Stimulated activated naive CD8-positive, alpha-beta T cell treated with anti-CD3 and anti-CD28 coated beads, Interleukin-15, Interleukin-2, amounts not matched to agents 100 ng/mL and 50 ng/mL, for 24 hours (primary cell): ENCODE measurements at regions not wholly inside any gene's neighbourhood (a gene's known extent, or its start where the extent isn't known, plus 50 kb on each side); places are given as distances from the start of the nearest gene placed in this dataset.
"Not testable (repeated sequence)": the region's sequence is repeated elsewhere in the genome, so short reads cannot be mapped to it uniquely, and the experiment has no call there.

Experiments
- H3K27ac Mint-ChIP-seq: one replicate; pipeline ENCODE4 v1.8.0; 2021; ENCODE audit warnings: mild to moderate bottlenecking, mixed read lengths
- H3K27me3 Mint-ChIP-seq: one replicate; pipeline ENCODE4 v1.8.0; 2021; ENCODE audit warnings: mixed read lengths
- H3K36me3 Mint-ChIP-seq: one replicate; pipeline ENCODE4 v1.8.0; 2021; ENCODE audit warnings: low read depth, mixed read lengths
- H3K4me1 Mint-ChIP-seq: one replicate; pipeline ENCODE4 v1.8.0; 2021; ENCODE audit warnings: low read depth, mixed read lengths
- H3K4me3 Mint-ChIP-seq: one replicate; pipeline ENCODE4 v1.8.0; 2021; ENCODE audit warnings: mild to moderate bottlenecking, mixed read lengths
- H3K9me3 Mint-ChIP-seq: one replicate; pipeline ENCODE4 v1.8.0; 2021; ENCODE audit warnings: mixed read lengths

GRCh38 chr18:68414407-68414806 is 300.5 kb downstream of the TMX3 start:
- no peaks in the 10 kb centered on the region for H3K4me1 Mint-ChIP-seq
- H3K27me3 Mint-ChIP-seq, result peaks cover 4% of the 10 kb centered on the region
- H3K9me3 Mint-ChIP-seq, result no peaks in the 10 kb centered on the region
- no peak overlapping the region for H3K27ac Mint-ChIP-seq
- no peak overlapping the region for H3K4me3 Mint-ChIP-seq
- H3K36me3 Mint-ChIP-seq, result no peaks in the 10 kb centered on the region

GRCh38 chr18:68409576-68409975 is 305.3 kb downstream of the TMX3 start:
- no peaks in the 10 kb centered on the region for H3K27me3 Mint-ChIP-seq
- H3K9me3 Mint-ChIP-seq, result no peaks in the 10 kb centered on the region
- H3K36me3 Mint-ChIP-seq, result no peaks in the 10 kb centered on the region
- H3K27ac Mint-ChIP-seq, result no peak overlapping the region
- H3K4me3 Mint-ChIP-seq, result no peak overlapping the region
- H3K4me1 Mint-ChIP-seq, result no peaks in the 10 kb centered on the region

GRCh38 chr18:68406761-68407160 is 308.1 kb downstream of the TMX3 start:
- no peaks in the 10 kb centered on the region for H3K9me3 Mint-ChIP-seq
- H3K4me3 Mint-ChIP-seq, result no peak overlapping the region
- no peaks in the 10 kb centered on the region for H3K4me1 Mint-ChIP-seq
- H3K27ac Mint-ChIP-seq, result no peak overlapping the region
- H3K27me3 Mint-ChIP-seq, result no peaks in the 10 kb centered on the region
- no peaks in the 10 kb centered on the region for H3K36me3 Mint-ChIP-seq

- H3K4me1 Mint-ChIP-seq, result no peaks in the 10 kb centered on the region
- no peaks in the 10 kb centered on the region for H3K36me3 Mint-ChIP-seq
- H3K27ac Mint-ChIP-seq, result no peak overlapping the region
- no peaks in the 10 kb centered on the region for H3K9me3 Mint-ChIP-seq
- H3K27me3 Mint-ChIP-seq, result no peaks in the 10 kb centered on the region
- H3K4me3 Mint-ChIP-seq, result no peak overlapping the region
Measured at GRCh38 chr18:68402784-68403183, 312.1 kb downstream of the TMX3 start.

GRCh38 chr18:68400889-68401288 is 314.0 kb downstream of the TMX3 start:
- no peaks in the 10 kb centered on the region for H3K36me3 Mint-ChIP-seq
- H3K27me3 Mint-ChIP-seq, result no peaks in the 10 kb centered on the region
- no peak overlapping the region for H3K4me3 Mint-ChIP-seq
- H3K27ac Mint-ChIP-seq, result no peak overlapping the region
- no peaks in the 10 kb centered on the region for H3K9me3 Mint-ChIP-seq
- H3K4me1 Mint-ChIP-seq, result no peaks in the 10 kb centered on the region

GRCh38 chr18:68399721-68400120 is 315.2 kb downstream of the TMX3 start:
- H3K27me3 Mint-ChIP-seq, result no peaks in the 10 kb centered on the region
- no peaks in the 10 kb centered on the region for H3K9me3 Mint-ChIP-seq
- no peaks in the 10 kb centered on the region for H3K4me1 Mint-ChIP-seq
- H3K27ac Mint-ChIP-seq, result no peak overlapping the region
- H3K36me3 Mint-ChIP-seq, result no peaks in the 10 kb centered on the region
- H3K4me3 Mint-ChIP-seq, result no peak overlapping the region

- Mint-ChIP-seq H3K27ac (no peak overlapping the region), H3K4me1 (no peaks in the 10 kb centered on the region), H3K27me3 (no peaks in the 10 kb centered on the region)
Measured at GRCh38 chr18:68397241-68398035, 317.5 kb downstream of the TMX3 start.

GRCh38 chr18:68394705-68395104 is 320.2 kb downstream of the TMX3 start:
- H3K36me3 Mint-ChIP-seq, result no peaks in the 10 kb centered on the region
- no peaks in the 10 kb centered on the region for H3K4me1 Mint-ChIP-seq
- H3K27me3 Mint-ChIP-seq, result no peaks in the 10 kb centered on the region
- H3K27ac Mint-ChIP-seq, result no peak overlapping the region
- no peak overlapping the region for H3K4me3 Mint-ChIP-seq
- no peaks in the 10 kb centered on the region for H3K9me3 Mint-ChIP-seq

More at GRCh38 chr18:68397241-68398035, 317.5 kb downstream of the TMX3 start:
- Mint-ChIP-seq H3K4me3 (no peak overlapping the region), H3K9me3 (no peaks in the 10 kb centered on the region), H3K36me3 (no peaks in the 10 kb centered on the region)

- Mint-ChIP-seq H3K36me3 (no peaks in the 10 kb centered on the region), H3K27me3 (no peaks in the 10 kb centered on the region), H3K9me3 (no peaks in the 10 kb centered on the region), H3K27ac (no peak overlapping the region), H3K4me1 (no peaks in the 10 kb centered on the region), H3K4me3 (no peak overlapping the region)
Measured at GRCh38 chr18:68391801-68392200, 323.1 kb downstream of the TMX3 start.

GRCh38 chr18:68387246-68387645 is 327.7 kb downstream of the TMX3 start:
- H3K4me1 Mint-ChIP-seq, result no peaks in the 10 kb centered on the region
- H3K27ac Mint-ChIP-seq, result no peak overlapping the region
- peaks cover 5% of the 10 kb centered on the region for H3K9me3 Mint-ChIP-seq
- H3K36me3 Mint-ChIP-seq, result no peaks in the 10 kb centered on the region
- H3K27me3 Mint-ChIP-seq, result no peaks in the 10 kb centered on the region
- no peak overlapping the region for H3K4me3 Mint-ChIP-seq

GRCh38 chr18:68383979-68384378 is 330.9 kb downstream of the TMX3 start:
- H3K36me3 Mint-ChIP-seq, H3K27ac Mint-ChIP-seq, H3K27me3 Mint-ChIP-seq, H3K4me3 Mint-ChIP-seq, H3K4me1 Mint-ChIP-seq, H3K9me3 Mint-ChIP-seq: not testable (repeated sequence)

GRCh38 chr18:68376926-68377325 is 338.0 kb downstream of the TMX3 start:
- H3K4me1 Mint-ChIP-seq, result no peaks in the 10 kb centered on the region
- no peaks in the 10 kb centered on the region for H3K9me3 Mint-ChIP-seq
- H3K27me3 Mint-ChIP-seq, result no peaks in the 10 kb centered on the region
- H3K27ac Mint-ChIP-seq, result no peak overlapping the region
- no peak overlapping the region for H3K4me3 Mint-ChIP-seq
- H3K36me3 Mint-ChIP-seq, result no peaks in the 10 kb centered on the region

GRCh38 chr18:68362907-68363306 is 352.0 kb downstream of the TMX3 start:
- H3K4me3 Mint-ChIP-seq, result no peak overlapping the region
- H3K27ac Mint-ChIP-seq, result no peak overlapping the region
- no peaks in the 10 kb centered on the region for H3K4me1 Mint-ChIP-seq
- H3K9me3 Mint-ChIP-seq, result peaks cover 5% of the 10 kb centered on the region
- H3K27me3 Mint-ChIP-seq, result no peaks in the 10 kb centered on the region
- no peaks in the 10 kb centered on the region for H3K36me3 Mint-ChIP-seq

- Mint-ChIP-seq H3K9me3 (peaks cover 8% of the 10 kb centered on the region), H3K27ac (no peak overlapping the region), H3K36me3 (no peaks in the 10 kb centered on the region), H3K27me3 (no peaks in the 10 kb centered on the region), H3K4me3 (no peak overlapping the region), H3K4me1 (no peaks in the 10 kb centered on the region)
Measured at GRCh38 chr18:68355637-68356036, 359.3 kb downstream of the TMX3 start.

GRCh38 chr18:68354176-68354575 is 360.7 kb downstream of the TMX3 start:
- peaks cover 15% of the 10 kb centered on the region for H3K9me3 Mint-ChIP-seq
- H3K4me1 Mint-ChIP-seq, result no peaks in the 10 kb centered on the region

GRCh38 chr18:68342039-68342659 is 372.8 kb downstream of the TMX3 start:
- no peaks in the 10 kb centered on the region for H3K36me3 Mint-ChIP-seq
- no peaks in the 10 kb centered on the region for H3K9me3 Mint-ChIP-seq
- no peaks in the 10 kb centered on the region for H3K27me3 Mint-ChIP-seq
- H3K4me1 Mint-ChIP-seq, result no peaks in the 10 kb centered on the region
- no peak overlapping the region for H3K4me3 Mint-ChIP-seq
- no peak overlapping the region for H3K27ac Mint-ChIP-seq

More at GRCh38 chr18:68354176-68354575, 360.7 kb downstream of the TMX3 start:
- Mint-ChIP-seq H3K36me3 (no peaks in the 10 kb centered on the region), H3K27ac (no peak overlapping the region), H3K4me3 (no peak overlapping the region), H3K27me3 (no peaks in the 10 kb centered on the region)
